Activated CD4-positive, alpha-beta T cell treated with anti-CD3 and anti-CD28 coated beads, Interleukin-2, amount 10 ng/mL, durations not matched to agents 24 days and 14 days (primary cell): ENCODE measurements at regions not wholly inside any gene's neighbourhood (a gene's known extent, or its start where the extent isn't known, plus 50 kb on each side); places are given as distances from the start of the nearest gene placed in this dataset.

Experiments used
- DNase-seq: peaks from one replicate; pipeline ENCODE4 v3.0.0; 2022
- H3K27ac Mint-ChIP-seq: one replicate; pipeline ENCODE4 v1.8.0; 2022; ENCODE audit warnings: mild to moderate bottlenecking, mixed read lengths
- H3K27me3 Mint-ChIP-seq: one replicate; pipeline ENCODE4 v1.8.0; 2022; ENCODE audit warnings: mixed read lengths
- H3K36me3 Mint-ChIP-seq: one replicate; pipeline ENCODE4 v1.8.0; 2022; ENCODE audit warnings: low read depth, mild to moderate bottlenecking, mixed read lengths
- H3K4me1 Mint-ChIP-seq: one replicate; pipeline ENCODE4 v1.8.0; 2021; ENCODE audit warnings: mixed read lengths
- H3K4me3 Mint-ChIP-seq: one replicate; pipeline ENCODE4 v1.8.0; 2022; ENCODE audit warnings: mild to moderate bottlenecking, moderate library complexity, mixed read lengths
- H3K9me3 Mint-ChIP-seq: one replicate; pipeline ENCODE4 v1.8.0; 2021; ENCODE audit warnings: mixed read lengths
- intact Hi-C: fragments of 100-400 bp; cut with micrococcal nuclease; formaldehyde crosslinking; loops from one replicate; pipeline ENCODE4 v1.15.1; 2023

DNA sequence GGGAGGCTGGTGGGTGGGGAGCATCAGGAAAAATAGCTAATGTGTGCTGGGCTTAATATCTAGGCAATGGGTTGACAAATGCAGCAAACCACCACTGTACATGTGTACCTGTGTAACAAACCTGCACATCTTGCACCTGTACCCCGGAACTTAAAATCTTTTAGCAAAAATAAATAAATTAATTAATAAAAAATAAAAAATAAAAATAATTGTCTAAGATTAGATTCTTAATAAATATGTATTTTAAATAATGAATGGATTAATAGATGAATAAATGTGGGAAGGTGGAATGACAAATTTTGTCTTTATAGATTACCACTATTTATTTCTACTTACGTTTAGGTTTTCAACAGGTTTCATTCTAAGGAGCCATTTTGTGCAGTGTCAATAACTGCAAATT, 563.5 kb upstream of the B3GALT2 start:
- no peaks in the 10 kb centered on the region for H3K4me1 Mint-ChIP-seq
- no peaks in the 10 kb centered on the region for H3K9me3 Mint-ChIP-seq
- no peak overlapping the region for H3K27ac Mint-ChIP-seq
- H3K27me3 Mint-ChIP-seq: peaks cover 2% of the 10 kb centered on the region
- no peak for DNase-seq
- intact Hi-C loops: no loop called here
- no peaks in the 10 kb centered on the region for H3K36me3 Mint-ChIP-seq
- H3K4me3 Mint-ChIP-seq: no peak overlapping the region

DNA sequence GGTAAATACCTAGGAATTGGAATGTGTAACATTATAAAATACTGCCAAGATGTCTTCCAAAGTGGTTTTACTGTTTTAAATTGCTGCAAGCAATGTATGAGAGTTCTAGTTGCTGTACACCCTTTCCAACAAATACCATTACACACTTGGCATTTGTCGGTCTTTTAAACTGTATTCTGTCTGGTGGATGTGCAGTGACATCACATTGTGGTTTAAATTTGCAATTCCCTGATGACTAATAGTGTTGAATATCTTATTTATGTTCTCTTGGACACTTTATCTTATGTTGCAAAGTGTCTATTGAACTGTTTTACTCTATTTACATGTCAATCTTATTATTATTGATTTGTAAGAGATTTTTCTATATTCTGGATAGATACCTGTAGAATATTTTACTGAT, 561.2 kb upstream of the B3GALT2 start:
- Mint-ChIP-seq H3K27ac (no peak overlapping the region), H3K4me1 (no peaks in the 10 kb centered on the region), H3K27me3 (peaks cover 4% of the 10 kb centered on the region), H3K4me3 (no peak overlapping the region), H3K36me3 (no peaks in the 10 kb centered on the region), H3K9me3 (peaks cover 3% of the 10 kb centered on the region)
- intact Hi-C loops: no loop called here
- DNase-seq: no peak

DNA sequence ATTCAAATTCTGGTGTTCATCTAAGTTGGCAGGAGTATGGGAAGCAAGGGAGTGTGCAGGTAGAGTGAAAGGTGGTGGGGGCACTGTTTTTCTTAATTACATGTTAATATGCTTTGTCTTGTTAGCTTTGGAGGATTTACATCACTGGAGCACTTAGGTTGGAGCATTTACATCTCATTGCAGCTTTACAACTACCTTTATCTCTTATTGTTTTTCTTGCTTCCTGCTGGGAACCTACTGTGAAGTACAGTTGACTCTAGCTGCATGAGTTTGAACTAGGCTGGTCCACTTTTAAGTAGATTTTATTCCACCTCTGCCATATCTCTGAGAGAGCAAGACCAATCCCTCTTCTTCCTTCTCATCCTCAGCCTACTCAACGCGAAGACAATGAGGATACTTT, 554.8 kb upstream of the B3GALT2 start:
- intact Hi-C loops: no loop called here
- DNase-seq: no peak
- no peak overlapping the region for H3K4me3 Mint-ChIP-seq

DNA sequence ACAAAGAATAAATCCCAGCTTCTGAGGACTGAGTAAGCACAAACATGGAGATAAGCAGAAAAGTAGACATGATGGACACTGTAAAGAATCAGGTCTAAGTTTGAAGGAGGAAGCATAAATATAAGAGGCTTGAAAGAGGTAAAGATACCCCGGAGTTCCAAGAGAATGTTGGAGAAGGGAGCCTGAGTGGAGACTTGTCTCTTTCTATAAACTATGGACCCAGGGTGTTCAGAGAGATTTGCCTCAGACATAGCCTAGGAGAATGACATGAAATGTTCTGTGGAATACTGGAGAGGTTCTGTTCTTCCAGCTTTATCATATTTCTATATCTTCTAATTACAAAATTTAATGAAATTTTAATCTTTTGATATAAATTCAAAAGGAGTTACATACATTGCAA, 554.3 kb upstream of the B3GALT2 start:
- intact Hi-C loops: no loop called here
- Mint-ChIP-seq H3K4me1 (peaks cover 8% of the 10 kb centered on the region), H3K36me3 (no peaks in the 10 kb centered on the region), H3K27ac (no peak overlapping the region), H3K9me3 (peaks cover 7% of the 10 kb centered on the region), H3K4me3 (no peak overlapping the region), H3K27me3 (peaks cover 2% of the 10 kb centered on the region)
- DNase-seq: no peak

More for the DNA sequence above, 554.8 kb upstream of the B3GALT2 start:
- Mint-ChIP-seq H3K27ac (no peak overlapping the region), H3K36me3 (no peaks in the 10 kb centered on the region), H3K4me1 (peaks cover 8% of the 10 kb centered on the region), H3K9me3 (peaks cover 7% of the 10 kb centered on the region), H3K27me3 (peaks cover 2% of the 10 kb centered on the region)

DNA sequence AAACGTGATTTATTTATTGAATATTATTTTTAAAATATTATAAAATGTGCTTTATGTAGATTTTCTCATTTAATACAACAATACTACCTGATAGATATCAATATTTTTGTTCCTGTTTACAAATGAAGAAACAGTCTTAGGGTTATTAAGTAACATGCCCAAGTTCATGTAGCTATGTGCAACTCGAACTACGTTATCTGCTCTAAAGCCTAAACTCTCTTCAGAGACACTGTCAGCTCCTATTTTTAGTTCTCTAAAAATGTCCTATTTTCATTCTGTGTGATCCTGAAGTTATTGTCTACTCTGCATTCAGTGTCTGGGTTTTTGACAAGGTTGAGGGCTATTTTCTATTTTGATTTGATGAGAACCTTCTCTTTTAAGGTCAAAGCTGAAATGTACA, 550.1 kb upstream of the B3GALT2 start:
- Mint-ChIP-seq H3K27ac (no peak overlapping the region), H3K27me3 (no peaks in the 10 kb centered on the region), H3K36me3 (no peaks in the 10 kb centered on the region), H3K4me3 (no peak overlapping the region), H3K4me1 (peaks cover 8% of the 10 kb centered on the region), H3K9me3 (no peaks in the 10 kb centered on the region)
- intact Hi-C loops: no loop called here
- DNase-seq: no peak

DNA sequence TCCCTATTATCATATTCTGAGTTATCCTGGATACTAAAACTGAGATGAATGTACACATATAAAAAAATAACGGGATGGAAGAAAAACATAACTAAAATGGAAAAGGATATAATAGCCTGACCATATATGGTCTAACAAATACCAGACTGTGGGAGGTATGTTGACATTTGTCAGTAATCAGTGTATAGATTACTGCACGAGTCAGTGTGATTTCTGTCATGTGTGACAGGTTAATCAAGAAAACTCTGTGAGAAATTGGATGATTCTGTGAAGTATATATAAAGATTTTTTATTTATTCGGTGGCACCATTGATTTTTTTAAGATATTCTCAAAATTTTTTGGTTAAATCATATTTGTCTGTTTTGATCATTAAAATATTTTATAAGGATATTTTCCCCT, 547.3 kb upstream of the B3GALT2 start:
- intact Hi-C loops: no loop called here
- Mint-ChIP-seq H3K27ac (no peak overlapping the region), H3K27me3 (no peaks in the 10 kb centered on the region), H3K36me3 (no peaks in the 10 kb centered on the region), H3K4me3 (no peak overlapping the region), H3K9me3 (no peaks in the 10 kb centered on the region), H3K4me1 (peaks cover 8% of the 10 kb centered on the region)
- no peak for DNase-seq

DNA sequence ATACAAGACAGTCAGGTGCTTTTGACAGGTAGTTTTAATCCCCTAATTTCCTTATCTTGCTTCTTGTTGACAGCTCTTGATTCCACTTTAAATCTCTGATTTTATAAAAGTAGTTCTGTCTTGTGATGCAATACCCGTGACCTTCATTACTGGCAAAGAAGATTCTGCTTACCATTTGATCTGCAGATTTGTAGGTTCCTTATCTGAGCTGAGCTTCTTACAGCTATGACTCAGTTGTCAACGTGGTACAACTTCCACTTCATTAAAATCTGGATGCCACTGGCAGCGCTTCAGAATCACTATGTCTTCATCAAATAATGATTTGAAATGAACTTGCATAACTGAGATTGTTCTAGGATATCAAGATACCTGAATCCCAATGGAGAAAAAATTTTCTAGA, 543.6 kb upstream of the B3GALT2 start:
- Mint-ChIP-seq H3K27me3 (no peaks in the 10 kb centered on the region), H3K27ac (no peak overlapping the region), H3K9me3 (peaks cover 3% of the 10 kb centered on the region), H3K36me3 (no peaks in the 10 kb centered on the region), H3K4me1 (no peaks in the 10 kb centered on the region), H3K4me3 (no peak overlapping the region)
- intact Hi-C loops: no loop called here
- peak; percentile 26 for DNase-seq

DNA sequence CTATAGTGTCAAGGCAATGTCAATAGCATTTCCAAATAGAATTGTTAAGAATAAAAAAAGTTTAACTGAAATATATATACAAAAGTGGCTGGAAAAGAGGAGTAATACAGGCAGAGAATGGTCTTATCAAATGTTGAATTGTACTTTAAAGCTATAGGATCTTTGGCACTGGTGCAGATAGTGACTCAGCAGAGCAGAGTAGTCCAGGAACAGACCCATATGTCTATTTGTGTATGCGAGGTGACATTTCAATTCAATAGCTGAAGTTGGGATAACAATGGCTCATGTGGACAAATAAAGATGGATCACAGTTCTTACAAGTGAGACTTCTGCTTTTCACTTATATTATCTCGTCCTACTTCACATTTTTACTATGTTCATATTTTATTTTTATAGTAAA, 543.0 kb upstream of the B3GALT2 start:
- intact Hi-C loops: no loop called here
- Mint-ChIP-seq H3K27me3 (no peaks in the 10 kb centered on the region), H3K9me3 (peaks cover 3% of the 10 kb centered on the region), H3K27ac (no peak overlapping the region), H3K4me3 (no peak overlapping the region), H3K4me1 (no peaks in the 10 kb centered on the region), H3K36me3 (no peaks in the 10 kb centered on the region)
- DNase-seq: no peak

DNA sequence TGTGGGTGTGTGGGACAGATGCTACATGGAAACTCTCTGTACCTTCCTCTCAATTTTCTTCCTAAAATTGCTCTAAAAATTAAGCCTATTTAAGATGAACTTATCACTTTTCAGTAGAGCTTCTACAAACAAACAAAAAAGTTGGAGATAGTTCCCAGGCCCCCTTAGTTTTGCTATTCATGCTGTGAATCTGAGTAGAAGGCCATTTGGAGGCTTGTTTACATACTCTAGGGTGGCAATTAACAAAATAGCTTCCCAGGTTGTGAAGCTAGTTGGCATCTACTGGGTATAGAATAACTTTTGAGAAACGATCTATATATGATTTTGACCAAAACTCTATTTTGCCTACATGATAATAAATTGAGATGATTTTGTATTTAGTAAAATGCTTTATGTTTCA, 541.4 kb upstream of the B3GALT2 start:
- Mint-ChIP-seq H3K27ac (no peak overlapping the region), H3K9me3 (peaks cover 3% of the 10 kb centered on the region), H3K27me3 (no peaks in the 10 kb centered on the region), H3K36me3 (no peaks in the 10 kb centered on the region), H3K4me1 (no peaks in the 10 kb centered on the region), H3K4me3 (no peak overlapping the region)
- intact Hi-C loops: no loop called here
- DNase-seq: no peak

DNA sequence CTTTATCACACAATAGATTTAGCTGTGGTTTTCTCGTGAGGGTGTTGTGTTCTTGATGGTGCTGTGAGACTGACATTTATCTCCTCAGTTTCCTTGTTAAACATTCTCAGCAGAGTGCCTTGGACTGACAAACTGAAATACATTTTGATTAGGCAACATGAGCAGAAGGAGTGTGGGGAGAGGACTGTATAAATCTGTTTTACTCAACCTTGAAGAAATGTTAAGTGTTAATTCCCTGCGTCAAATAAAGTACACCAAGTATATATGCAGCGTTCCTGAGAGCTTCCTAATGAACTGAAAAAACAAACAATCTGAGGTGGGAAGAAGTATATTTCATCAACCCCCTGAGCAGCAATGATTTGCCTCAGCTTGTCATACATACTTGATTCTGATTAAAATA, 540.3 kb upstream of the B3GALT2 start:
- Mint-ChIP-seq H3K4me1 (no peaks in the 10 kb centered on the region), H3K4me3 (no peak overlapping the region), H3K27ac (no peak overlapping the region), H3K36me3 (no peaks in the 10 kb centered on the region), H3K9me3 (peaks cover 3% of the 10 kb centered on the region), H3K27me3 (no peaks in the 10 kb centered on the region)
- DNase-seq: no peak
- intact Hi-C loops: no loop called here

DNA sequence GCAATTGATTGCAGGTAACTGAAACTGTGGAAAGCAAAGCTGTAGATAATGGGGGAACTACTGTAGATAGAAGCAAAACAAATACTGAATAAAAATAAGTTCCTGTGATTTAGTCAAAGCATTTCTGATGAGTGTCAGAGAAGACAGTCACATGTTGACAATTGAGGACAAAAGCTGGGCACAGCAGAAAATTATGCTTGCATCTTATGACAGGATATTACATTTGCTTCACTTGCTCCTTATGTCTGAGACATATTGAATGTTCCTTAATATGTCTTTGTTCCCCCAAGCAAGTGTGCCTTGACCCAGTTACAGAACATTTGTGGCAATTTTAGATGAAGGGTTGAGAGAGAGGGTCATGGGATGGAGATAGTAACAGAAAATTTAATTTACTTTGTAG, 526.0 kb upstream of the B3GALT2 start:
- H3K27ac Mint-ChIP-seq: no peak overlapping the region
- H3K9me3 Mint-ChIP-seq: peaks cover 4% of the 10 kb centered on the region
- H3K4me3 Mint-ChIP-seq: no peak overlapping the region
- intact Hi-C loops: no loop called here
- no peak for DNase-seq
- H3K36me3 Mint-ChIP-seq: no peaks in the 10 kb centered on the region
- H3K27me3 Mint-ChIP-seq: no peaks in the 10 kb centered on the region
- peaks cover 2% of the 10 kb centered on the region for H3K4me1 Mint-ChIP-seq

DNA sequence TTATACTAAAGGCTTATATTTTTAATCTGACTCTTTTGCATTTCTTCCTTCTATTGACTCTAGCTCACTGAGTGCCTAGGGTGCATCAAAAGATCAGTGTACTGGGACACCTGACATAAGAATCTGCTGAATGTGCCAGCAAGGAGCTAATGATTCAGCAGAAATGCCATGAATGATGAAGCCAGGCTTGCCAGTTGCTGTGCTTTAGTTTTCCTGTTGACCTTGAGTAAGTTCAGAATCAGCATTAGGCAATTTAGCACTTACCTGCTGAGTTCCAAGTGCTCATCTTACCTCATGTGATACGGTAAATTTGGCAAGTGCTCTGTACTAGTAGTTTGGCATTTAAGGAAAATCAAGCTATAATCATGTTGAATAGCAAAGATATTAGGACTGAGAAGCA, 523.2 kb upstream of the B3GALT2 start:
- no peaks in the 10 kb centered on the region for H3K27me3 Mint-ChIP-seq
- DNase-seq: no peak
- peaks cover 3% of the 10 kb centered on the region for H3K36me3 Mint-ChIP-seq
- intact Hi-C loops: loop anchor here (10.0 kb wide), 2 partner anchors 95 to 295 kb away; no protein-coding TSS in a partner anchor
- no peak overlapping the region for H3K4me3 Mint-ChIP-seq
- H3K4me1 Mint-ChIP-seq: peaks cover 3% of the 10 kb centered on the region
- peaks cover 12% of the 10 kb centered on the region for H3K9me3 Mint-ChIP-seq
- no peak overlapping the region for H3K27ac Mint-ChIP-seq

DNA sequence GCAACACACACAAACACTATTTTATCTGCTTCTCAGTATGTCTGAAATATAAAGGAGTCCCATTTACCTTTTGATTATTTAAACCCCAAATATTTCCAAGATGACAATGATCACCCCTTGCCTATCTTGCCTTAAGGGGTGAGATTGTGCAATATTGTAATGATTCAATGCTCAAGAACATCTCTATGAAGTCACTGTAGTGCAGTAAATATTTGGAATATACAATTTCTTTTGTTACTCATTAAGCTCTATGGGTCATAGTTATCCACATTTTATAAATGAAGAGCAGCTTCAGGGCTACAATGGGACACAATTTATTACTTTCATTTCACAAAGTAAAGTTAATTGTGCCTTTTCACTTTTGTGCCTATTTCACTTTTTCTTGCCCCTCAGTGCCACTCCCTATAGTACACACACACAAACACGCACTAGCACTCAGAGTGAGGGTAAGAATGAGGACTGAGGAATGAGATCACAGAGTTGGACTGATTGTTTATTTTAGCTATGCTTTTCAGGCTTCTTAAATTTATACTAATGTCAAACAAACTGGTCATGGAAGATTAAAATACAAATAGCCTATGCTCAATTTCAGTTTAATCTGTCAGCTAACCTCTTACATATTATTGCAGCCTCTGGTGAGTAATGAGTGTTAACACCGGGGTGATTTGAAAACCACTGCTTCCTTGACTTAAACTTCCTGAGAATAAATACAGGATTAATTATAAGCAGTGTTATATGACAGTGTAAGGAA, 521.0 kb upstream of the B3GALT2 start:
- peaks cover 12% of the 10 kb centered on the region for H3K9me3 Mint-ChIP-seq
- no peak overlapping the region for H3K27ac Mint-ChIP-seq
- intact Hi-C loops: loop anchor here (10.0 kb wide), 2 partner anchors 97 to 293 kb away; no protein-coding TSS in a partner anchor
- no peak overlapping the region for H3K4me3 Mint-ChIP-seq
- H3K27me3 Mint-ChIP-seq: no peaks in the 10 kb centered on the region
- H3K36me3 Mint-ChIP-seq: peaks cover 3% of the 10 kb centered on the region
- DNase-seq: no peak
- peaks cover 3% of the 10 kb centered on the region for H3K4me1 Mint-ChIP-seq

DNA sequence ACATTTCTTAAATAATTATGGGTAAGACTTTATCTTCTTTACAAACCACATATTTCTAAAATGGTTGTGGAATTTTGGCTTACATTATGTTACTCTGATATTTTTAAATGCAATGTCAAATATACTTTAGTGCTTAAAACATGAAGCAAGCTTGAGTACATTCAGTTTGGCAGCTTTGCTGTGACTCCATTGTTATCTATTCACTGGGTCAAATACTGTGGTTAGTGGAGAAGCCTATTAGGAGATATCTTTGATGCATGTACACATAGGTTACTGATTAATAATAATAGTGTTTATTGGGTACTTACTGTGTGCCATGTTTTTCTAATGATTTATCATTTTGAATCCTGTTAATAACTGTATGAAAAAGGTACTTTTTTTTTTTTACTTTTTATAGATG, 520.4 kb upstream of the B3GALT2 start:
- H3K27me3 Mint-ChIP-seq: no peaks in the 10 kb centered on the region
- H3K4me1 Mint-ChIP-seq: peaks cover 6% of the 10 kb centered on the region
- DNase-seq: no peak
- peaks cover 3% of the 10 kb centered on the region for H3K36me3 Mint-ChIP-seq
- peaks cover 12% of the 10 kb centered on the region for H3K9me3 Mint-ChIP-seq
- no peak overlapping the region for H3K4me3 Mint-ChIP-seq
- H3K27ac Mint-ChIP-seq: no peak overlapping the region
- intact Hi-C loops: loop anchor here (10.0 kb wide), 2 partner anchors 98 to 292 kb away; no protein-coding TSS in a partner anchor

DNA sequence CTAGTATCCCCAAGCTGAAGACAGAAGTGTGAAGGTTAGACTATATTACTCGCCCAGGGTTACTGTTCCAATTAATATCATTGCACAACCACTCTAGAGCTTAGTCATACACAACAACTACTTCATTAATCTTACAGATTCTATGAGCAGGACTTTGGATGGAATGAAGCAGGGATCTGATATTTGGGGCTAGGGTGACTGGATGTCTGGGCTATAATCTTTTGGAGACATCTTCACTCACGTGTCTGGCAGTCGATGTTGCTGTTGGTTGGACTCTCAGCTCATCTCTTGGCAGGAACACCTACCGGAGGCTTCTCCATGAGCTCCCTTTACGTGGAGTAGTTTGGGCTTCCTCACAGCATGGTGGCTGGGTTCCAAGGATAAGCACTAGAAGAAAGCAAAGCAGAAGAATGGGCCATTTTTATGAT, 519.2 kb upstream of the B3GALT2 start:
- no peak for DNase-seq
- H3K9me3 Mint-ChIP-seq: peaks cover 8% of the 10 kb centered on the region
- intact Hi-C loops: loop anchor here (10.0 kb wide), 2 partner anchors 99 to 291 kb away; no protein-coding TSS in a partner anchor
- H3K27me3 Mint-ChIP-seq: no peaks in the 10 kb centered on the region
- H3K4me1 Mint-ChIP-seq: peaks cover 15% of the 10 kb centered on the region
- peaks cover 3% of the 10 kb centered on the region for H3K36me3 Mint-ChIP-seq
- H3K4me3 Mint-ChIP-seq: no peak overlapping the region
- no peak overlapping the region for H3K27ac Mint-ChIP-seq
